Activated CD8-positive, alpha-beta memory T cell treated with anti-CD3 and anti-CD28 coated beads, Interleukin-2, amount 50 U/mL, for 4 hours (primary cell): ENCODE measurements at regions not wholly inside any gene's neighbourhood (a gene's known extent, or its start where the extent isn't known, plus 50 kb on each side); places are given as distances from the start of the nearest gene placed in this dataset.

Source experiments
- DNase-seq: peaks from one replicate; pipeline ENCODE4 v3.0.0-alpha.2; 2020

DNA sequence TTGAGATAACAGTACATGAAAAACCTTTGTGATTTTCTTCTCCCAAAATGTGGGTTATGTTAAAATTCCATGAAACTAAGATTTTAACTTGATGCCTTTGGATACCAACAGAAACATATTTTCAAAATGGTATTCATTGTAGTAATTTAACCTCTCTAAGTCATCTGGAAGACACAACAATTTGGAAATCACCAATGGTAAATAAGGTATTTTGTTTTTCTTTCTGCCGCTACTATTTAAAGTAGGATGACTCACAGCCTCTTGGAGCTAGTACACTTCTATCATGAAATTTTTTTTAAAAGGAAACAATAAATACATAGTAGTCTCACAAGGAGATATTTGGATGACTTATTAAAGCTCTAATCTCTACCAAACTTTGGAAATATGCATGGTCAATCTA is 291.6 kb upstream of the VEPH1 start:
- no peak for DNase-seq

DNA sequence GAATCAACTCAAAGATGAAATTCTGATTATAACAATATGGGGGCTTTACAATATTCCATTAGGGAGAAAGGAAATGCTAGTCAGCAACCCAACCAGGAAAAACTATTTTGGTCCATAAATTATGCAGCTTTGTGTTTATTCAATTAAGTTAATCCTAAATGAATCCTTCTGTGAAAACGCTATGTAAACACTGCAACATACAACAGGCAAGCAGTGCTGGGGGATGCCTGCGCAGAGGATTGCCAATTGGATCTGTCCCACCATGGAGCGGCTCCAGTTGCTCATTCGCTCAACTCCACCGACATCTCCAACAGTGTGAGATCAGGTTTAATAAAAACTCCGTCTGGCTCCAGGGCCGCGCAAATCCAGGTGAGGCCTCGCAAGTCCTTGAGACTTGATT is 290.5 kb upstream of the VEPH1 start:
- DNase-seq = no peak

DNA sequence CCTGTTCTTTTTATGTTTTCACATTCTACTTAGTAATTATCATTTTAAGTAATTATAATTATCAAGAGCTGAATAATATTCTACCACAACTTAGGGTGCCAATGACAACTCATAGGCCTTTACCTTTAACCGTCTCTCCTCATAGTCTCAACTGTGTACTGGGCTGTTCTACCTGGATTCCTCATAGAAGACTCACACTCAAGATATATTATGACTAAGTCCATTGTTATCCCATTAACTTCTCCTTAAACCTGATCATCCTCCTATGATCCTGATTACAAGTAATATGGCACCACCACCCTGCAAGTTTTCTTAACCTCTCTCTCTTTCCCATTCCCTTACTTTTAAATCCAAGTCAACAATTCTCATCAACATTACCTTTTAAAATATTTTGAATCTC is 285.9 kb upstream of the VEPH1 start:
- no peak for DNase-seq

DNA sequence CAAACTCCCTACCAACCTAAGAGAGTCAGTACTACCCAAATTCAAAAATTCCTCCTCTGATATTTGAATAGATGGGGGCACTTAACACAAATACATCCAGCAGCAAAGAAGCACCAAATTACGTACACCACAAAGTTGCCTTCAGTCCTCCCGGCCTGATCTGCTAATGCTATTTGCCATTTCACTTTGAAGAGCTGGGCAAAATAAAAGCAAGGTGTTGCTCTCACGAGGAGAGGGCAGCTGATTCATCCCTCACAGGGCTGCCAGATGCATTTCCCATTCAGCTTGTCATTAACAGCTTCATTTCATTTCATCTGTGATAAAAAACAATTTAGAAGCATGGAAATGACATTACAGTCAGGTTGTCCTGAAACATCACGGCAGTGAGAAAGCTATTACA is 283.4 kb upstream of the VEPH1 start:
- no peak for DNase-seq

DNA sequence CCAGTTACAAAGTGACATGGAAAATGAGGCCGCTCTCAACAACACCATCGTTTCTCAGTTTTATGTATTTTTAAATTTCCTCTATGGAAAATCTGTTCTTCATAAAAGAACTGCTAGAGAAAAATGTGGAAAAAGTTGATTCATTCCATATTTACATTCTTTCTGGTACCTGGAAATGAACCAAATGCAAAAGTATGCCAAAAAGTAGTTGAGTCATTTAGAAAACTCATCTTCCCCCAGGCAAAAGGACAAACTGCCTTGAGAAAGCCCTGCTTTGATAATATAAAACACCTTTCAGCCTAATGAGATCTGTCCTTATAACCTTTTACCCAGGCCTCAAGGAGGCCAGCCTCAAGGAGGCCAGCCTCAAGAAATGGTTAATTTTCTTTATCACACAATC is 283.0 kb upstream of the VEPH1 start:
- no peak for DNase-seq

DNA sequence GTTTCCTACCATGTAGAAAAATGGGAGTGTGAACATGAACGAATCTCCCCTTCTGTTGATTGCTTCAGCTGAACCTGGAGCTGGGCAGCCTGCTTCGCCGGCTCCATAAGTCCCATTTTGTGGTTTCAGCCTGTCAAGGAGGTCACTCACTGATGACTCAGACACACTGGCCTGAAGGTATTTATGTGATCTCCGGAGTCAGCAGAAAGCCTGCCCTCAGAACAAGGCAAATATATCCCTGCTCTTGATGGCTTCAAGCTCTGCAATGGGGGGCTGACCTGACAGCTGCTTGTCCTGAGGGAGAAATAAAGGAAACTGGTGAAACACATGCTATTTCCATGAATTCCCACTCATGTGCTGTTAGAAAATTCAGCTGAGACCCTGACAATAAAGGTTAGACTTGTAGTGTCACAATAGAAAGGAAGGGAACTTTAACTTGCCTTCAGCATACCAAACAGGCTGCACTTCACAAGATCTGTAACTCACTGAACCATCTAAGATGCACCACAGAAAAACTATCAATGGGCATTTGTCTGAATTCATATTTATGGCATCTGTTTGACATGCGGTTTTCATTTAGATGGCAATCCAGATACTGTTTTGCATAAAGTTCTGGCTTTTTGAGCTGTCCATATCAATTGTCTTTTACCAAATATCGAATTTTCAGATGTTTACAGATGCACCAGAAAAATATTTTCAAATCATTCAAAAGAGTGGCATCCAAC is 282.0 kb upstream of the VEPH1 start:
- no peak for DNase-seq

DNA sequence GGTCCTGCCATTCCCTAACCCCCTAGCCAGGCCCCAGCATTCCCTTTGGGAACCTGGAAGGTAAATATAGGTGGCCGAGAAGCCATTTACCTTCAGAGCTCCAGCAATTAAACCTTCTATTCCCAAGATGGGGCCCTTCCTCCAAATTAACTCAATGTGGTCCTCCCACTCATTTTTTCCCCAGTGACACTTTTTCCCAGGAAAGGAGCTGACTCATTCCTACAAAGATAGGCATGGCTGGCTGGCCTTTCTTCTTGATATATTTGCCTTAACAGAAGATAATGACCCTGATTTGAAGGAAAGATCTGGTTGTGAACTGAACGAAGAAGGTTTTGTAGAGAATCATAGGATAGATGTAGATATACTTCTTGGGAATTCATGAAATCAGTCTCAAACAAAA is 279.0 kb upstream of the VEPH1 start:
- no peak for DNase-seq

DNA sequence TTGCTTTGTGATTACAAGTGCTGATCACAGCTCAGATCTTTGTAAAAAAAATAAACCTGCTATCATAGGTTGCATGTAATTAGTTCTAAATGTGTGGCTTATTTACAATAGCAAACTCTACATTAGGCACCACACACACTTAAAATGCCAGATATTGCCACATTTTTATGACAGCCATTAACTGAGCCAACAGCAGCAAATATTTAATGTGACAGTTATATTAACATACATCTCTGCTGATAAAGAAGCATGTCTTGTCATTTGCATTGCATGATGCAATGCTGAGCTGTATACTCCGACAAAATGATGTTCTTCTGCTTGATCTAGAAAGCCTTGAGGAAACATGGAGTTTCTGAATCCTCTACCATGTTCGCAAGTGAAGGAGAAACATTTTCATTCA is 273.6 kb upstream of the VEPH1 start:
- no peak for DNase-seq

DNA sequence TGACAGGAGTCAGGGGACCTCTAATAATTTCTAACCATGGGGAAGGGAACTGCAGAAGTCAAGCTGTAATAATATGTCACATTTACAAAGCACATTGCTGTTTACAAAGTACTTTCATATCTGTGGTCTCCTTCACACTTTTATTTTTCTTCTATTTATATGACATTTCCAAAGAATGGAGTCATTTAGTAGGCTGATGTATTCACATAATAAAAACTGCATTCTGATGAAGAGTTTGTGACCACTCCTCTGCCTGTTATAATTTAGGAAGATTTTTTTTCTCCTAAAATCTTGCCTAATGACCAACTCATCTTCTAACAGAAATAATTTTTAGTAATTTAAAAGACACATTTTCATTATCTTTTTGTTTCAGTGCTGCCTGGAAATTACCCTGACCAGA is 272.2 kb upstream of the VEPH1 start:
- no peak for DNase-seq

DNA sequence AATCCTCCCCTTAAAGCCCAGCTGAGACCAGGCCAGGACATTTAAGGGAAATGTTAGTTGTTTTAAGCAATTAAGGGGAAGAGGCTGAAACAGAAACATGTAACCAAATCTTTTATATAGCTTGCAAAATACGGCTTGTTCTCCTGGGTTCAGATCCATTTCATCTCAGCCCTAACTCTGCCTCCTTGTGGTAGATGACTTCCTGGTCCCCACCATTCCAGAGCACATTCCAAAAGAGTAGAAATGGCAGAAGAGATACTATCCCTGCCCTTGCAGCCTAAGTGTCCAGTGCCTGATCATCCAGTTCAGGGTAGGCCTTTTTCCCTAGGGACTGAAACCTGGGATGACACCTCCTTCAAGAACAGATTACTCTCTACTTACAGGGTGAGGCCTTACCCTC is 266.2 kb upstream of the VEPH1 start:
- no peak for DNase-seq

DNA sequence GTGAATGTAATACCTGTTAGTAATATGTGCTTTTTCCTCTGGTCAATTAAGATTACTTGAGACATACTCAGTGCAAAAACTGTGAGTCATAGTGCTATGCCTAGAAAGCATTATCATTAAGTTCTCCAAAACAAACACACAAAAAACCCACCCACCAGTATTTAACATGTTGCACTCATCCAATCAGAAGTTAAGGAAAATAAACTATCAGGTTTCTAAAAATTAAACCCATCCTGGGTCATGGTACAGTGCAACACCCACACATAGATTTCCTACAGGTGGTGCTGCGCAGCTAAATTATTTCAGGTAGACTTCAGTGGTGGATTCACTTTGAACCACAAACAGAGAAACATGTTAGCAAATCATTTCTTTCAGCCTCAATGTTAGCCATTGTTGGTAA is 264.4 kb upstream of the VEPH1 start:
- DNase-seq = no peak

DNA sequence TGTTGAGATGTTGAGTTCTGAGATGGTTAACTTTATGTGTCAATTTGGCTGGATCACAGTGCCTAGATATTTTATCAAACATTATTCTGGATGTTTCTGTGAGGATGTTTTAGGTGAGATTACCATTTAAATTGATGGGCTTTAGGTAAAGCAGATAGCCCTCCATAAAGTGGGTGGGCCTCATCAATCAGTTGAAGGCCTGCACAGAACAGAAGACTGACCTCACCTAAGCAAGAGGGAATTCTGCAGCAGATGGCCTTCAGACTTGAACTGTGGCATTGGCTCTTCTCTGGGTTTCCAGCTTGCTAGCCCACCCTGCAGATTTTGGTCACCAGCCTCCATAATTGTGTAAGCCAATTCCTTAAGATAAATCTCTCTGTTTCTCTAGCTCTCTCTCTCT is 260.4 kb upstream of the VEPH1 start:
- DNase-seq = no peak

DNA sequence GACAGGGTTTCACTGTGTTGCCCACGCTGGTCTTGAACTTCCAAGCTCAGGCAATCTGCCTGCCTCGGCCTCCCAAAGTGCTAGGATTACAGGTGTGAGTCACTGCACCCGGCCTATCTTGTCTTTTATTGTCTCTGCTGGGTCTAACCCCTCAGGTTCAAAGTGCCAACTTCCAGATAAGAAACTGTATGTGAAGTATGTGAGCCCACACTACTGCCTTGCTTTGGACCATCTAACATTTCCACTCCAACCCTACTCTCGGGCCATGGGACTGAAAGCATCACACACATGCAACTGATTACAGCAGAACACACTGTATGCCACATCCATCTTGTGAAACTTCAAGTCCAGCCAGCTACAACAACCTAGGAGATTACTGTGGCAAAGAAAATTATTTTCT is 256.1 kb upstream of the VEPH1 start:
- no peak for DNase-seq

DNA sequence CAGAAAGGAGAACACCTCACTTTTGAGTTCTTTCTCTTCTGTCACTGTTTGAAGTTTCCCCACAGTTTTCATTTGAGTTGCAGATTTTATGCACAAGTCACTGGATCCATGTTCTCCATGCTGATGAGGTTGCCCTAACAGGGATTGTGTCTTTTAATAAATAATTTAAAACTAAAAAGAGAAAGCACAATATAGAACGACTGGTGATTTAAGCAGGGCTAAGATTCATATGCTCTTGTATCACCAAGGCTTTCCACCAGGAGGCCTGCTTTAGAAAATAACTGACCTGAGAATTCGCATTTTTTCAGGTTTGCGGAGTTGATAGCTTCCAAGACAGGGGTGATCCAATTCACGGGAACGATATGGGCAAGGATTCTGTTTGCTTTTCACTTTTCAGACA is 252.0 kb upstream of the VEPH1 start:
- DNase-seq = no peak

DNA sequence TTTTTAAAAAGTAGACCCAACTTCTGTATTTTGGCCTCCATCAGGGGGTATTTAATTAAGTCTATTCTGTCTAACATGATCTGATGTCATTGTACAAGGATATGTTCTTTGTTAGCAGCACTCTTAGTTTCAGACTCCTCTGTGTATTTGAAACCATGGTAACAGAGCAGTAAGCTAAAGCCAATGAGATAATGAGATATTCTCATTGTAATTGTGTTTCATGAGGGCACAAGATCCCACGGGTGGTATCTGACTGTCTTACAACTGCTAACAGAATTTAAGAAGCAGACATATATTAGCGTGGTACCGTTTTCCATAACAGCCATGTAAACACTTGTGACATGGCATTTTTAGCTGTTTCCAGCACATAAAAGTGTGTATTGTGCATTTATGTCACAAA is 251.2 kb upstream of the VEPH1 start:
- DNase-seq = no peak

DNA sequence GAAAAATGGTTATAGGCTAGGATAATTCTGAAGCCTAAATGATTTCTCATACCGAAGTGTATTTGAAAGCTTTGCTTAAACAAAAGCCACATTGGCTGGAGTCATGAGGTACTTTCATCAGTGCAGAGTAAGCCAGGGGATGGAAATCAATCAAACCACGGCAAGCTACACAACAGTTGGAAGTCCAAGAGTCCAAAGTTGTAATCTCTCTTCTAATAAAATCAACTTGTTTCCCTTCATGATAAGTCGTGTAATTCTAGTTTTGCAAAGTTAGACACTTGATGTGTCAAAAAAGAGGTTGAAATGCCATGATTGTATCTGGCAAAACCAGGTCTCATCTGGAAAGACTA is 250.5 kb upstream of the VEPH1 start:
- no peak for DNase-seq

DNA sequence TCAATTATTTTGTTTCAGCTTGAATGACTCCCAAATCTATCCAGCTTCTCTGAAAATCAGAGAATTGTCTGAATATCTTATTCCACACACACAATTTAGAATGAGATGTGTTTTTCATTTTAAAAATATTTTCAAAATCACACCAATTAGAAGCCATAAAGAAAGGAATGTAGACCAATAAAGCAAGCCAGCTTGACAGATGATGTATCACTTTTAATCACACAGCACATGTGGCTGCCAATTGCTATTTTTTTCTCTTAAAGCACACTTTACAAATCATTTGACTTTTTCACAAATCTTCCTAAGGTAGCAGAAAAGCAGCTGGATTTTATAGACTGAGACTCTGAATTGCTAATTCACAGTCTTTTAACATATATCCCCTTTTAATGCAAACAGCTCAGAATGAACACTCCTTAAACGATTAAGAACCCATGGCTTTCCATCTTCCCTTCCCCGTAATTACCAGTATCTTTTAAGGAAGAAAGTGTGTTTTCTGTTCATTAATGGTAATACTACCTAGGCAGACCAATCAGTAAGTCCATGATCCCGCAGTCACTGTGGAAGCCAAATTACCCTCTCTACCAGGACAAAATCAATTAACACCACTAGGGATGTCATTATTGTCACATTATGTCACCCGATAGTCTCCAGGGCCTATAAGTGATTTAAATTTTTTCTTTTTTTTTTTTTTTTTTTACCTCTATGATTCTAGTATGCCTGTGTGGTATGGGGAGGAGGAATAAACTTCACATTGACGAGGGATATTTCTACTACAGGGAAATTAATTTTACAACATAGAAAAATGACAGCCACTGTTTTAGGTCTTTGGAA is 250.0 kb upstream of the VEPH1 start:
- DNase-seq = no peak

DNA sequence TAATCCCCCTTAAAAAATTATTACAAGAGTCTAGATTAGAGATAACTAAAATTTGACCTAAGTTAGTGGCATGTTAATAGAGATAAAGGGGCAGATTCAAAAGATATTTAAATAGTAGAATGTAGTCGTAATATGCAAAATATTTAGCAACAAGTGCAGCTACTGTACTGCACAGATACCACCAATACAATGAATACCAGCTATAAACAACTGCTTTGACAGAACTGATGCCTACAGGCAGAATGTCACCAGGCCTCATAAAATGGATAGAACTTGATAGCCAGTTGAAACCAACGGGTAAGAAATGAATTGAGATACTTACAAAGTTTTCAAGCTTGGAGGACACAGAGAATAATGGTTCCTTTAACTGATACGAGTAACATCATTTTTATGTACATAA is 249.3 kb upstream of the VEPH1 start:
- DNase-seq = no peak

DNA sequence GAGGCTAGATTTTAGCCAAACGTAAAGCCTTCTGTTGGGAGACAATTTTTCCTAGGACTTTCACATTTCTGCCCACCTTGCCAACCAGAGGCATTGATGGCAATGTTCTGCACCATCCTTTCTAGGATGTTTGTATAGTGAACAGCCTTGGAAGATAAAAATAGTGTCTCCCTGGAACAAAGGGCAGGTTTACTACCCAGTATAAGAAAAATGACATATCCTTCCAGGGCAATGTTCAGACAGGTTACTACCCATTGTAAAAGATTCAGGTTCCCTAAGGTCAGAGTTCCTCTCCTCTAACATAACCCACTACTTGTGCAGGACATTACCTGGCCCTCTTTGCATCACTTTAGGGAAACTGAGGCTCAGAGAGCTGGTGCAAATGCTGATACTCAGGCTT is 248.2 kb upstream of the VEPH1 start:
- no peak for DNase-seq

DNA sequence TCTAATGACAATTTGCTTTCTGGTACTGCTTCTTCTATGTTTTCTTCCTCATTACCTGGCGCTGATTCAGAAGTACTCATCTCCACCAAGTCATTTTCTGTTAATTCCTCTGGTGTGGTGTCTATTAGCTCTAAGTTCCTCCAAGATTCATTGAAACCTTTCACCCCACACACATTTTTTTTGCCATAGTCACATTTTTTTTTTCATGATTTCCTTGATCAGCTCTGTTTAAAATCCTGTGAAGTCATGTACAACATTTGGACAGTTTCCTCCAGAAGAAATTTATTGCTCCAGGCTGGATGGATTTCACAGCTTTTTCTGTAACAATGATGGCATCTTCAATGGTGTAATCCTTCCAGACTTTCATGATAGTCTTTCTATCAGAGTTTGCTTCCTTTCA is 243.2 kb upstream of the VEPH1 start:
- DNase-seq = no peak

DNA sequence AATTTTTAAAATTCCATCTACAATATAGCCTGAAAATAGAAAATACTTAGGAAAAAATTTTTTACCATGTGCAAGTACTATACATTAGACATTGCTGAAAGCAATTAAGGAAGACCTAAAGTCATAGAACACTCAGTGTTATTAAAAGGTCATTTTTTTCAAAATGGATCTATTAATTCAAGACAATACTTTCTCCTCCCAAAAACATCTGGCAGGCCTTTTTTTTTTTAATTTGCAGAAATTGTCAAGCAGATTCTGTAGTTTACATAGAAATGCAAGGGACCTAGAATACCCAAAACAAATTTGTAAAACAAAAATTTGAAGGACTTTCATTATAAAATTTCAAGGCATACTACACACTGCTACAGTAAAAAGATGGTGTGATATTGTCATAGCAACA is 238.4 kb upstream of the VEPH1 start:
- DNase-seq = no peak

DNA sequence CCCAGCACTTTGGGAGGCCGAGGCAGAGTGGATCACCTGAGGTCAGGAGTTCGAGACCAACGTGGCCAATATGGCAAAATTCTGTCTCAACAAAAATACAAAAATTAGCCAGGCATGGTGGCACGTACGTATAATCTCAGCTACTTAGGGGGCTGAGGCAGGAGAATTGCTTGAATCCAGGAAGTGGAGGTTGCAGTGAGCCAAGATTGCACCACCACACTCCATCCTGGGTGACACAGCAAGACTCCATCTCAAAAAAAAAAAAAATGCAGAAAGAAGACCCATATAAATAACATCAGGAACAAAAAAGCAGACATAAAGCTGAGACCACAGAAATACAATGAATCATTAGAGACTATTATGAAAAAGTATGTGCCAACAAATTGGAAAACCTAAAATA is 235.2 kb upstream of the VEPH1 start:
- no peak for DNase-seq

DNA sequence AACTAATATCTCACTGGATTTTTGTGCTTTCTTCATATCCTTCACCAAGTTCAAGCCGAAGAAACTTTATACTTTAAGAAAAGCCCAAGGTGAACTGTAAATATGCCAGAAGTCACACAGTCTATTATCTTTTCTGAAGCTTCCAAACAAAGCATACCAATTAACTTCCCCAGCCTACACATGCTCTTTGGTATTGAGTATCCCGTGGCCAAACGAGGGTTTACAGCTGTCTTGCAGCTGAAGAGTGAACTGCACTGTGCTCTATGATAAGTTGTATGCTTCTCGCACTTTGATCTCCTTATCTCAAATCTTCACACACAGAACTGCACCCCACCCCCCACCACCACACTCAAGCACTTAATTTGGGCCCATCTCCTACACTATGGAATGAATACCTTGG is 215.6 kb upstream of the VEPH1 start:
- DNase-seq = no peak

DNA sequence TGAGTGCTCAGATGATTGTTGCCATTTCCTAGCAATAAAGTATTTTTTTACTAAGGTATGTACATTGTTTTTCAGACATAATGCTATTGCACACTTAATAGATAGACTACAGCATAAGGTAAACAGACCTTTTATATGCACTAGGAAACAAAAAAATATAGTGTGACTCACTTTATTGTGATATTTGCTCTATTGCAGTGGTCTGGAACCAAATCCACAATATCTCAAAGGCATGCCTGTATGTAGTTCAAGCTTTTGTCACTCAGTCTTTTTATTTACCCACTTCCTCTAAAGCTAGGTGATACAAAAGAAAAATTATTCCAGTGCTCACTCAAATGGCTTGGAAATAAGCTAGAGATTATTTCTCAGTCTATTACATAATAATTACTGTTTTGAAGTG is 209.9 kb upstream of the VEPH1 start:
- DNase-seq = no peak

DNA sequence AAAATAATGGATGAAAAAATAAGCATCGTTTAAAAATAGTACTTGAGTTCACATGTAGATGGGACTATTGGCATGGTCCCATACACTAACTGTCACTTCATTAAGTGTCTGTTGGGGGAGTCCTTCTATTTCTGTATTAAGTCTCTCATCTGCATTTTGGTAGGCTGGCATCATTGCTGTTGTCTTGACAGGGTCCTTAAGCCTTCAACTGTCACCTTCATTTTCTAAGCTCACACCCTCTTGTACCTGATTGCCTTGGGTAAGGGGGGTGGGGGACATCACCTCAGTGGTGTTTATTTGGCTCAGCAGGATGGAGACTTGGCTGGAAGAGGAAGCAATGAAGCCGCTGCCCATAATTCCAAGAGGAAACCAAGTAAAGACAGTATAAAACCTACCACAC is 202.0 kb upstream of the VEPH1 start:
- no peak for DNase-seq
